Cardiac muscle cell (in vitro differentiated cells and primary cell): ENCODE measurements at regions not wholly inside any gene's neighbourhood (a gene's known extent, or its start where the extent isn't known, plus 50 kb on each side); places are given as distances from the start of the nearest gene placed in this dataset.
A peak's percentile ranks its signal among the peaks of the same experiment; 100 is the strongest.

ENCODE experiments used
- DNase-seq, 2 donors: peaks; one replicate each; pipeline versions ENCODE4 v3.0.0 to v3.0.0-alpha.2; 2010 to 2017; ENCODE audit warnings: low read depth in 1 of 2, low spot score in 1 of 2
- H3K27ac ChIP-seq: fragments of 200-600 bp; sonication (generic); 2 replicates; pipeline ENCODE4 v1.5.1; 2016
- H3K27me3 ChIP-seq: fragments of 200-600 bp; sonication (generic); 2 replicates; pipeline ENCODE4 v1.6.0; 2016; ENCODE audit warnings: control low read depth
- H3K36me3 ChIP-seq: fragments of 200-600 bp; sonication (generic); 2 replicates; pipeline ENCODE4 v1.5.1; 2016; ENCODE audit warnings: control low read depth
- H3K4me1 ChIP-seq: fragments of 200-600 bp; sonication (generic); 2 replicates; pipeline ENCODE4 v1.8.1; 2017; ENCODE audit warnings: low read depth, mild to moderate bottlenecking, mixed run types
- H3K4me3 ChIP-seq: fragments of 200-600 bp; sonication (generic); 2 replicates; pipeline ENCODE4 v1.5.1; 2016; ENCODE audit warnings: mild to moderate bottlenecking
- H3K9me3 ChIP-seq: fragments of 200-600 bp; sonication (generic); 2 replicates; pipeline ENCODE4 v1.5.1; 2017; ENCODE audit warnings: low read depth, mild to moderate bottlenecking, control low read depth
- CTCF ChIP-seq: IDR thresholded peaks from 2 replicates; pipeline ENCODE4 v1.5.1; 2012; ENCODE audit warnings: low read depth, mild to moderate bottlenecking, low read length

DNA sequence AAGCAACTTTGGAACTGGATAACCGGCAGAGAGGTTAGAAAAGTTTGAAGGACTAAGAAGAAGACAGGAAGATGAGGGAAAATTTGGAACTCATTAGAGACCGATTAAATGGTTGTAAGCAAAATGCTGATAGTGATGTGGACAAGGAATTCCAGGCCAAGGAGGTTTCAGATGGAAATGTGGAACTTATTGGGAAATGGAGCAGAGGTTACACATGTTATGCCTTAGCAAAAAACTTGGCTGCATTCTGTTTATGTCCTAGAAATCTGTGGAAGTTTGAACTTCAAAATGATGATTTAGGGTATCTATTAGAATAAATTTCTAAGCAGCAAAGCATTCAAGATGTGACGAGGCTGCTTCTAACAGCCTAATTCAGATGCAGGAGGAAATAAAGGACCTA lies 675.1 kb upstream of the SYT4 start:
- no peaks in the 10 kb centered on the region for H3K36me3 ChIP-seq
- no peaks in the 10 kb centered on the region for H3K27me3 ChIP-seq
- no peak for TF ChIP-seq CTCF
- H3K27ac ChIP-seq = no peak overlapping the region
- H3K9me3 ChIP-seq = no peaks in the 10 kb centered on the region
- DNase-seq = no peak
- H3K4me1 ChIP-seq = no peaks in the 10 kb centered on the region
- H3K4me3 ChIP-seq = no peak overlapping the region

DNA sequence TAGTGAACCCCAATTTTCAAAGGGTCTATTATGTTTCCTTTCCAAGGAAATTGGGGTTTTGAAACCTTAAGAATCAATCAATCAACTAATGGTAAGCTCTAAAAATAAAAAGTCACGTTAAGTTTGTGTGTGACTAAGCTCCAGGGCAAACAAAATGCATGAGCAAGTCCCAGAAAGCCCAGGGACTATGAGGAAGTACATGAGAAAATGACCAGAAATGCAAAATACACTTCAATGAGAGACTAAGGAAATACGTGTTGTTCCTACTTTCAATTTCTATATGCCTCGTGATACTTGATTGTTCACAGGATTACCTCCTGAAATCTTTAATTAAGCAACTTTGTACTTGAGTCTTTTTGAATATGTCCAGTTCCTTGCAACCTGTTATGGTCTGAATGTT lies 684.4 kb upstream of the SYT4 start:
- H3K4me1 ChIP-seq = no peaks in the 10 kb centered on the region
- H3K36me3 ChIP-seq = no peaks in the 10 kb centered on the region
- no peak overlapping the region for H3K4me3 ChIP-seq
- H3K27ac ChIP-seq = no peak overlapping the region
- no peak for DNase-seq
- no peaks in the 10 kb centered on the region for H3K27me3 ChIP-seq
- no peaks in the 10 kb centered on the region for H3K9me3 ChIP-seq
- no peak for TF ChIP-seq CTCF

DNA sequence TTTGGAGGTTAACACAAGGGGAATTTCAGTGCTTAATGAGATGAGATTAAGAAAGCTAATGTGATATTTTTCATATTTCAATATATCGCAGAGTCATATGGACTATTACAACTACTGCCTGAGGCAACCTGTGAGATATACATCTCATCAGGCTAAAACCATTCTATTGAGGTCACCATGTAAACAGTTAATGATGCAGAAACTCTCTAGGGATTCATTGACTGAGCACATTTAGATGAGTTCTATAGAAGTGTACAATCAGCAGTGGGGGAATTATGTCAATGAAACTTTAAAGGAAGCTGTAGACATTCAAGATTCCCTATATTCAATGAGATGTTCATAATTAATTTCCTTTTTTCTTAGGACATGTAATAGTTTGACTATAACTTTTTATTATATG lies 687.4 kb upstream of the SYT4 start:
- no peaks in the 10 kb centered on the region for H3K9me3 ChIP-seq
- TF ChIP-seq CTCF = no peak
- DNase-seq = no peak
- H3K27ac ChIP-seq = no peak overlapping the region
- no peaks in the 10 kb centered on the region for H3K27me3 ChIP-seq
- H3K4me1 ChIP-seq = no peaks in the 10 kb centered on the region
- no peak overlapping the region for H3K4me3 ChIP-seq
- H3K36me3 ChIP-seq = no peaks in the 10 kb centered on the region

GRCh38 chr18:43965691-43966090 lies 688.4 kb upstream of the SYT4 start:
- no peaks in the 10 kb centered on the region for H3K9me3 ChIP-seq
- no peak overlapping the region for H3K4me3 ChIP-seq
- H3K27me3 ChIP-seq = no peaks in the 10 kb centered on the region
- no peaks in the 10 kb centered on the region for H3K4me1 ChIP-seq
- DNase-seq = peak in 1 of 2 donors; percentile 38
- no peak overlapping the region for H3K27ac ChIP-seq
- no peak for TF ChIP-seq CTCF
- H3K36me3 ChIP-seq = no peaks in the 10 kb centered on the region

GRCh38 chr18:43970656-43971055 lies 693.4 kb upstream of the SYT4 start:
- H3K4me1 ChIP-seq = no peaks in the 10 kb centered on the region
- H3K4me3 ChIP-seq = no peak overlapping the region
- H3K36me3 ChIP-seq = no peaks in the 10 kb centered on the region
- no peaks in the 10 kb centered on the region for H3K9me3 ChIP-seq
- H3K27me3 ChIP-seq = no peaks in the 10 kb centered on the region
- DNase-seq = no peak
- H3K27ac ChIP-seq = no peak overlapping the region
- TF ChIP-seq CTCF = no peak

DNA sequence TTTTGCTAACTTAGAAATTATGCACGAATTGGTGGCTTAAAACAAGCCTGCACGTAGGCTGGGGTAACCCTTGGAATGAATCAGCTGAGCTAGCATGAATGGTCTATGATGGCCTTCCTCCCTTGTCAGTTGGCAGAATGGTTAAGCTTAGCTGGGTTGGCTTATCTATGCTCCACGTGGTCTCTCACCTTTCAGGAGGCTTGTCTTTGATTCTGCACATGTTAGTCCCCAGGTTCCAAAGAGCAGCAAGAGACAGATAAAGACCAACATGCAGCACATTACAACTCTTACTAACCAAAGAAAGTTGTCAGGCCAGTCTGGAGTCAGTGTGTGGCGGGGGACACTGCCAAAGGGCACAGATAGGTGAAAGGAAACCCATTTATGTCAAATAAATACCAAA lies 700.9 kb upstream of the SYT4 start:
- Histone ChIP-seq H3K4me3 (no peak overlapping the region), H3K27ac (no peak overlapping the region), H3K36me3 (no peaks in the 10 kb centered on the region), H3K9me3 (no peaks in the 10 kb centered on the region), H3K4me1 (no peaks in the 10 kb centered on the region), H3K27me3 (no peaks in the 10 kb centered on the region)
- DNase-seq = no peak
- TF ChIP-seq CTCF = no peak
